ENCODE measurements at regions not wholly inside any gene's neighbourhood (a gene's known extent, or its start where the extent isn't known, plus 50 kb on each side); places are given as distances from the start of the nearest gene placed in this dataset.
"Not testable (repeated sequence)": the region's sequence is repeated elsewhere in the genome, so short reads cannot be mapped to it uniquely, and the experiment has no call there.

DNA sequence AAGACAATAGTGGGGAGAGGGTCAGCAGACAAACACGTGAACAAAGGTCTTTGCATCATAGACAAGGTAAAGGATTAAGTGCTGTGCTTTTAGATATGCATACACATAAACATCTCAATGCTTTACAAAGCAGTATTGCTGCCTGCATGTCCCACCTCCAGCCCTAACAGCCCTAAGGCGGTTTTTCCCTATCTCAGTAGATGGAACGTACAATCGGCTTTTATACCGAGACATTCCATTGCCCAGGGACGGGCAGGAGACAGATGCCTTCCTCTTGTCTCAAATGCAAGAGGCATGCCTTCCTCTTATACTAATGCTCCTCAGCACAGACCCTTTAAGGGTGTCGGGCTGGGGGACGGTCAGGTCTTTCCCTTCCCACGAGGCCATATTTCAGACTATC, 124.0 kb upstream of the PRR20G start:
- TF ChIP-seq, protein P1, sequence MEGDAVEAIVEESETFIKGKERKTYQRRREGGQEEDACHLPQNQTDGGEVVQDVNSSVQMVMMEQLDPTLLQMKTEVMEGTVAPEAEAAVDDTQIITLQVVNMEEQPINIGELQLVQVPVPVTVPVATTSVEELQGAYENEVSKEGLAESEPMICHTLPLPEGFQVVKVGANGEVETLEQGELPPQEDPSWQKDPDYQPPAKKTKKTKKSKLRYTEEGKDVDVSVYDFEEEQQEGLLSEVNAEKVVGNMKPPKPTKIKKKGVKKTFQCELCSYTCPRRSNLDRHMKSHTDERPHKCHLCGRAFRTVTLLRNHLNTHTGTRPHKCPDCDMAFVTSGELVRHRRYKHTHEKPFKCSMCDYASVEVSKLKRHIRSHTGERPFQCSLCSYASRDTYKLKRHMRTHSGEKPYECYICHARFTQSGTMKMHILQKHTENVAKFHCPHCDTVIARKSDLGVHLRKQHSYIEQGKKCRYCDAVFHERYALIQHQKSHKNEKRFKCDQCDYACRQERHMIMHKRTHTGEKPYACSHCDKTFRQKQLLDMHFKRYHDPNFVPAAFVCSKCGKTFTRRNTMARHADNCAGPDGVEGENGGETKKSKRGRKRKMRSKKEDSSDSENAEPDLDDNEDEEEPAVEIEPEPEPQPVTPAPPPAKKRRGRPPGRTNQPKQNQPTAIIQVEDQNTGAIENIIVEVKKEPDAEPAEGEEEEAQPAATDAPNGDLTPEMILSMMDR (IDR thresholded peaks at IDR 0.05) = not testable (repeated sequence)
- TF ChIP-seq POLR2A (IDR thresholded peaks at IDR 0.05) = not testable (repeated sequence)

All from esophagus squamous epithelium (tissue), 4 donors.